Thyroid gland (tissue), 4 donors: ENCODE measurements at regions not wholly inside any gene's neighbourhood (a gene's known extent, or its start where the extent isn't known, plus 50 kb on each side); places are given as distances from the start of the nearest gene placed in this dataset.

Source experiments
- DNase-seq, 2 donors: peaks; one replicate each; pipeline ENCODE4 v3.0.0-alpha.2; 2019
- H3K27ac ChIP-seq, 3 donors: fragments of 200-600 bp; sonication (generic); 1 replicate in 2 of 3; 2 replicates in 1 of 3; pipeline ENCODE4 v1.5.1; 2016 to 2019; ENCODE audit warnings: mild to moderate bottlenecking in 1 of 3, moderate library complexity in 1 of 3
- H3K27me3 ChIP-seq: fragments of 200-600 bp; sonication (generic); one replicate; pipeline ENCODE4 v1.5.1; 2019
- H3K36me3 ChIP-seq, 2 donors: fragments of 200-600 bp; sonication (generic); one replicate each; pipeline ENCODE4 v1.5.1; 2016 to 2019
- H3K4me1 ChIP-seq, 2 donors: fragments of 200-600 bp; sonication (generic); one replicate each; pipeline ENCODE4 v1.5.1; 2017 to 2019
- H3K4me3 ChIP-seq, 3 donors: fragments of 200-600 bp; sonication (generic); replicated peaks in 1 of 3; 1 replicate in 2 of 3; 2 replicates in 1 of 3; pipeline ENCODE4 v1.5.1; 2016; ENCODE audit warnings: mild to moderate bottlenecking in 1 of 3
- H3K9me3 ChIP-seq: fragments of 200-600 bp; sonication (generic); one replicate; pipeline ENCODE4 v1.5.1; 2017
- POLR2A ChIP-seq, 2 donors: fragments of 450-650 bp; IDR thresholded peaks; one replicate each; pipeline ENCODE4 v1.6.1; 2017; ENCODE audit warnings: antibody characterized with exemption in 2 of 2, mild to moderate bottlenecking in 2 of 2, moderate library complexity in 1 of 2
- WGBS, 2 donors: methylation state at CpG; one replicate each; pipeline ENCODE4 v1.1.5; 2017; 5-methylcytosine and 5-hydroxymethylcytosine counted together
- intact Hi-C: fragments of 100-400 bp; cut with DNase I; formaldehyde crosslinking; loops from one replicate; pipeline ENCODE4 v1.15.1; 2023
- TF ChIP-seq, protein P1 (sequence below), 6 experiments: fragments of 200-600 bp in 3 of 6; fragments of 450-650 bp in 3 of 6; sonication (generic) in 3 of 6; IDR thresholded peaks; one replicate each; pipeline ENCODE4 v1.5.1; 2016 to 2019; ENCODE audit warnings: antibody characterized with exemption in 6 of 6, mild to moderate bottlenecking in 2 of 6, inconsistent platforms in 1 of 6, moderate library complexity in 1 of 6

GRCh38 chr2:217724471-217724870 lies 278.3 kb downstream of the TNS1 start:
- Histone ChIP-seq H3K27ac (no peak overlapping the region), H3K9me3 (no peaks in the 10 kb centered on the region), H3K36me3 (no peaks in the 10 kb centered on the region), H3K27me3 (no peaks in the 10 kb centered on the region), H3K4me1 (peaks cover 0 to 5% of the 10 kb centered on the region in 2 donors), H3K4me3 (no peak overlapping the region)
- TF ChIP-seq, protein P1, sequence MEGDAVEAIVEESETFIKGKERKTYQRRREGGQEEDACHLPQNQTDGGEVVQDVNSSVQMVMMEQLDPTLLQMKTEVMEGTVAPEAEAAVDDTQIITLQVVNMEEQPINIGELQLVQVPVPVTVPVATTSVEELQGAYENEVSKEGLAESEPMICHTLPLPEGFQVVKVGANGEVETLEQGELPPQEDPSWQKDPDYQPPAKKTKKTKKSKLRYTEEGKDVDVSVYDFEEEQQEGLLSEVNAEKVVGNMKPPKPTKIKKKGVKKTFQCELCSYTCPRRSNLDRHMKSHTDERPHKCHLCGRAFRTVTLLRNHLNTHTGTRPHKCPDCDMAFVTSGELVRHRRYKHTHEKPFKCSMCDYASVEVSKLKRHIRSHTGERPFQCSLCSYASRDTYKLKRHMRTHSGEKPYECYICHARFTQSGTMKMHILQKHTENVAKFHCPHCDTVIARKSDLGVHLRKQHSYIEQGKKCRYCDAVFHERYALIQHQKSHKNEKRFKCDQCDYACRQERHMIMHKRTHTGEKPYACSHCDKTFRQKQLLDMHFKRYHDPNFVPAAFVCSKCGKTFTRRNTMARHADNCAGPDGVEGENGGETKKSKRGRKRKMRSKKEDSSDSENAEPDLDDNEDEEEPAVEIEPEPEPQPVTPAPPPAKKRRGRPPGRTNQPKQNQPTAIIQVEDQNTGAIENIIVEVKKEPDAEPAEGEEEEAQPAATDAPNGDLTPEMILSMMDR (IDR thresholded peaks at IDR 0.05), result no peak
- TF ChIP-seq POLR2A (IDR thresholded peaks at IDR 0.05), result no peak
- intact Hi-C loops, result no loop called here
- DNase-seq, result no peak

- Histone ChIP-seq H3K27ac (no peak overlapping the region), H3K27me3 (no peaks in the 10 kb centered on the region), H3K4me1 (peaks cover 0 to under 1% of the 10 kb centered on the region in 2 donors), H3K4me3 (no peak overlapping the region), H3K36me3 (no peaks in the 10 kb centered on the region), H3K9me3 (no peaks in the 10 kb centered on the region)
- WGBS, 2 donors, result 97 to 98% methylated on average over 8 to 9 of the region's 9 CpGs
- no peak for DNase-seq
- TF ChIP-seq, protein P1 (IDR thresholded peaks at IDR 0.05), result no peak
- TF ChIP-seq POLR2A (IDR thresholded peaks at IDR 0.05), result no peak
- intact Hi-C loops, result no loop called here
Measured at GRCh38 chr2:217723981-217724380, 278.8 kb downstream of the TNS1 start.

DNA sequence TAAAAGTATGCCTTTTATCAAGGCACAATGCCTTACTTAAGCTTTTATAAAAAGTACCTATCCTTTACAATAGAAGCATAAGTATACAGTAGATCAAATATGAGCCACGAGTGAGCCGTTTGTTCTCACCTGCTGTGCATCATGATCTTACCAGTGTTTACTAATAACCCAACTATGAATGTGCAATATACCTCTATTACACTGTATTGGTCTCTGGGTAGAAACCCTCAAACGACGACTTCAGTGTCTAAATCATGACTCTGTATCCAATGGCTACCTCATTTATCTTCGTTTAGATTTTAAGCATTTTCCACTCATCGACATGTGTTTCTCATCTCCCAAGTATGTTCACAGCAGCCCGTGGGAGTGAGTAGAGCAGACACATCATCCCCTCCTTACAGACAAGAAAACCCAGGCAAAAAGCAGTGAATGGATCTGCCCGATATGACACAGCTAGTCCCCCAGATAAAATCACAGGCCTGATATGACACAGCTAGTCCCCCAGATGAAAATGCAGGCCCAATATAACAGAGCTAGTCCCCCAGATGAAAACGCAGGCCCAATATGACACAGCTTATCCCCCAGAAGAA lies 279.8 kb downstream of the TNS1 start:
- WGBS, 2 donors, result 79 to 89% methylated on average over 9 of the region's 9 CpGs
- intact Hi-C loops, result no loop called here

DNA sequence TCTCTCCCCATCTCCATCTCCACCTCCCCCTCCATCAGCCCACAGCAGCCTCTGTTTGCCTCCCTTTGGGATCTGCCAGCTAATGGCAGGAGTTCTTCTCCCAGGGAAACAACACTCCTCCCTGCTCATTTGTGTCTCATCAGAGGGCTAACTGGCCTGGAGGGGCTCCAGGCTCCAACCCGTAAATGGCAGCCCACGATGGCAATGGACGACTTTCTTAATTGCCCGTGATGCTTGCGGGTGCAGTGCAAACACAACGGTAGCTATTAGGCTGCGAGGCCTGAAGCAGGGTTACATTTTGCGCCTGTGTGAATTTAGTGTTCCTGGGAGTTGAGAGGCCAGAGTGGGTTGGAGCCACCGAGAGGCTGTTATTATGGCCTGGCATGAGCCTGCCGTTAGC lies 285.1 kb downstream of the TNS1 start:
- no peak for DNase-seq
- 91 to 96% methylated on average over 9 to 10 of the region's 10 CpGs for WGBS, 2 donors
- H3K9me3 ChIP-seq, result no peaks in the 10 kb centered on the region
- no peaks in the 10 kb centered on the region for H3K27me3 ChIP-seq
- no peak for TF ChIP-seq POLR2A (IDR thresholded peaks at IDR 0.05)
- TF ChIP-seq, protein P1 (IDR thresholded peaks at IDR 0.05), result no peak
- H3K4me1 ChIP-seq, result peaks cover 5 to 12% of the 10 kb centered on the region in 2 donors
- no peak overlapping the region for H3K27ac ChIP-seq
- no peak overlapping the region for H3K4me3 ChIP-seq
- intact Hi-C loops, result loop anchor here (10.0 kb wide), 1 partner anchor 203 kb away; no protein-coding TSS in a partner anchor
- H3K36me3 ChIP-seq, result no peaks in the 10 kb centered on the region

More for the DNA sequence above, 279.8 kb downstream of the TNS1 start:
- Histone ChIP-seq H3K9me3 (no peaks in the 10 kb centered on the region), H3K4me1 (no peaks in the 10 kb centered on the region), H3K4me3 (no peak overlapping the region), H3K27ac (no peak overlapping the region), H3K36me3 (no peaks in the 10 kb centered on the region), H3K27me3 (no peaks in the 10 kb centered on the region)
- no peak for DNase-seq
- TF ChIP-seq, protein P1 (IDR thresholded peaks at IDR 0.05), result no peak
- no peak for TF ChIP-seq POLR2A (IDR thresholded peaks at IDR 0.05)

GRCh38 chr2:217715484-217715883 lies 287.3 kb downstream of the TNS1 start:
- TF ChIP-seq POLR2A (IDR thresholded peaks at IDR 0.05), result no peak
- TF ChIP-seq, protein P1 (IDR thresholded peaks at IDR 0.05), result no peak
- no peak for DNase-seq
- intact Hi-C loops, result loop anchor here (10.0 kb wide), 1 partner anchor 201 kb away; no protein-coding TSS in a partner anchor
- WGBS, 2 donors, result 76 to 90% methylated on average over 1 of the region's 1 CpG
- Histone ChIP-seq H3K27ac (no peak overlapping the region), H3K36me3 (no peaks in the 10 kb centered on the region), H3K4me1 (peaks cover 5 to 12% of the 10 kb centered on the region in 2 donors), H3K27me3 (no peaks in the 10 kb centered on the region), H3K4me3 (no peak overlapping the region), H3K9me3 (no peaks in the 10 kb centered on the region)
